ENCODE measurements at regions not wholly inside any gene's neighbourhood (a gene's known extent, or its start where the extent isn't known, plus 50 kb on each side); places are given as distances from the start of the nearest gene placed in this dataset.

GRCh38 chr4:158007566-158007965 is 165.3 kb downstream of the GASK1B start:
- DNase-seq: no peak

GRCh38 chr4:158006990-158007389 is 165.8 kb downstream of the GASK1B start:
- DNase-seq: no peak

- no peak for DNase-seq
Measured at GRCh38 chr4:158005021-158005420, 167.8 kb downstream of the GASK1B start.

GRCh38 chr4:158004101-158004500 is 168.7 kb downstream of the GASK1B start:
- no peak for DNase-seq

- DNase-seq: no peak
Measured at GRCh38 chr4:158003212-158003611, 169.6 kb downstream of the GASK1B start.

GRCh38 chr4:158002173-158002572 is 170.7 kb downstream of the GASK1B start:
- no peak for DNase-seq

- no peak for DNase-seq
Measured at GRCh38 chr4:158001756-158002155, 171.1 kb downstream of the GASK1B start.

- no peak for DNase-seq
Measured at GRCh38 chr4:157999723-158000122, 173.1 kb downstream of the GASK1B start.

GRCh38 chr4:157997296-157997695 is 175.5 kb downstream of the GASK1B start:
- DNase-seq: no peak

GRCh38 chr4:157996061-157997028 is 176.5 kb downstream of the GASK1B start:
- no peak for DNase-seq

GRCh38 chr4:157994863-157995262 is 178.0 kb downstream of the GASK1B start:
- DNase-seq: no peak

- DNase-seq: no peak
Measured at GRCh38 chr4:157992948-157993839, 179.6 kb downstream of the GASK1B start.

GRCh38 chr4:157992038-157992705 is 180.7 kb downstream of the GASK1B start:
- DNase-seq: peak; percentile 7

GRCh38 chr4:157988641-157989040 is 184.2 kb downstream of the GASK1B start:
- DNase-seq: no peak

- DNase-seq: no peak
Measured at GRCh38 chr4:157984285-157984911, 188.4 kb downstream of the GASK1B start.

- no peak for DNase-seq
Measured at GRCh38 chr4:157983300-157983699, 189.5 kb downstream of the GASK1B start.

GRCh38 chr4:157980158-157980557 is 192.7 kb downstream of the GASK1B start:
- no peak for DNase-seq

GRCh38 chr4:157978680-157979361 is 194.0 kb downstream of the GASK1B start:
- no peak for DNase-seq

- DNase-seq: no peak
Measured at GRCh38 chr4:157977086-157977485, 195.7 kb downstream of the GASK1B start.

GRCh38 chr4:157973297-157973696 is 199.5 kb downstream of the GASK1B start:
- no peak for DNase-seq

- no peak for DNase-seq
Measured at GRCh38 chr4:157964463-157964862, 208.4 kb downstream of the GASK1B start.
